ENCODE measurements at regions not wholly inside any gene's neighbourhood (a gene's known extent, or its start where the extent isn't known, plus 50 kb on each side); places are given as distances from the start of the nearest gene placed in this dataset.
A peak's percentile ranks its signal among the peaks of the same experiment; 100 is the strongest.

DNA sequence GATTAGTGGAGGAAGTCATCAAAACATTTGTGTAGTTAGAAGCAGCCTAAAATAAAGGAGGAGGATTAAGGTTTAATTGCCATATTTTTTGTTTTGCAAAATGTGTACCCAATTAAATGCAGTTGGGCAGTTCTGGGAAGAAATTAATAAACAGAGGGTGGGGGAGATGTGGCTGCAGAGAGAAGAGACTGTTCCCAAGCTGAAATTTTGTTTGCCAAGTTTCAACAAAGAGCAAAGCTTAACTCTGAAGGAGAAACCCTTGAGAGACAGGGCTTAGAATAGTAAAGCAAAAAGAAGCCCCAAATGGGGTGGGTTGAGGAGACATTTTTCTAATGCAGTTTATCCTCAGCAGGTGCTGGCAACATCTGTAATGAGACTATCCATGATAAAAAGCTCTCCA is 298.0 kb upstream of the NRP1 start:
- ChIA-PET CTCF (no interaction called here), POLR2A (interaction anchor here (0.6 kb wide), 1 partner anchor 164 kb away, joined by 3 read pairs; no protein-coding TSS in a partner anchor)
- Mint-ChIP-seq H3K27me3 (peaks cover 0 to 27% (median 17%) of the 10 kb centered on the region in 5 donors), H3K4me1 (no peaks in the 10 kb centered on the region), H3K9me3 (no peaks in the 10 kb centered on the region), H3K27ac (no peak overlapping the region), H3K36me3 (no peaks in the 10 kb centered on the region), H3K4me3 (no peak overlapping the region)
- H3K4me3 ChIP-seq (ENCODE audit: low read length) = no peak overlapping the region
- no peaks in the 10 kb centered on the region for H3K27me3 ChIP-seq (ENCODE audit: control insufficient read depth in 2 of 2, insufficient read depth in 2 of 2, low read length in 2 of 2)
- no peak overlapping the region for H3K27ac ChIP-seq (ENCODE audit: low read depth, low read length)
- no peak for ATAC-seq
- DNase-seq = no peak
- no peaks in the 10 kb centered on the region for H3K4me1 ChIP-seq (ENCODE audit: control insufficient read depth in 2 of 2, insufficient read depth in 2 of 2, low read length in 2 of 2)
- H3K9me3 ChIP-seq (ENCODE audit: control insufficient read depth in 2 of 3, low read length in 3 of 3) = no peaks in the 10 kb centered on the region
- intact Hi-C loops (cut with micrococcal nuclease) = no loop called here
- no peaks in the 10 kb centered on the region for H3K36me3 ChIP-seq (ENCODE audit: control insufficient read depth in 2 of 3, insufficient read depth in 3 of 3, low read length in 3 of 3)

DNA sequence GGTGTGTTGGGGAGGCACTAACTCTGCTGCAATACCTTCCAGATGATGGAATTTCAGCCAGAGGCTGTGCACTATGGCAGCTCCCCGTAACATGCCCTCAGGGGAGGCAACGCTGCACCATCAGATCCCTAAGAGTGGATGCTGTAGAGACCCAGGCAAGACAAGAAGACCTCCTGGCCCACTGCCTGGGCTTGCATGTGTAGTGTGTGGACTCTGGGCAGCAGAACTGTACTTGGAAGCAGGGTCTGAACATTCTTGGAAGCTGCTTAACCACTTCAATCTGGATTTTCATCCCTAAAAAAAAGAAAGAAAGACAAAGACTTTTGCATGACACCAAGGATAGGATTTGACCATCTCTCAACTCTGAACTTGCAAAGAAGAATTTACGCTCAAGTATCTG is 297.5 kb upstream of the NRP1 start:
- no peaks in the 10 kb centered on the region for H3K4me1 Mint-ChIP-seq
- CTCF ChIA-PET = no interaction called here

DNA sequence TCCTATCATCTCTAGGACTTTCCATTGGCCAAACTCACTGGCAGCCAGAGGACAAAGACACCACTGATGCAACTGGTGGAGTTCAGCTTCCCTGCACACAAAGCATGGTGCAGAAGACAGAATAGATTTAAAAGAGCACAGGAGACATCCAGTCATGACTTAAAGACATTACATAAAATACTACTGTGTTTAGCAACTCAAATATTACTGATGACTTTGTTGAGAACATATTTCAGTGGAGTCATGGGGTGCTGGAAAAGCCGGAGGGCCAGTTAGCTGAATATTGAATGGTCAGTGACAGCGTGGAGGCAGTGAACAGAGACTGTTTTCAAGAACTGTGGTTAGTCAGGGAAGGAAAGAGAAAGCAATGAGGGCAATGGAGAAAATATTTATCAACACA is 296.3 kb upstream of the NRP1 start:
- ChIA-PET POLR2A (no interaction called here), CTCF (no interaction called here)
- no peak overlapping the region for H3K27ac Mint-ChIP-seq
- intact Hi-C loops (cut with micrococcal nuclease) = no loop called here
- H3K36me3 ChIP-seq (ENCODE audit: control insufficient read depth in 2 of 3, insufficient read depth in 3 of 3, low read length in 3 of 3) = no peaks in the 10 kb centered on the region
- ATAC-seq (no peak), DNase-seq (no peak)
- H3K4me3 Mint-ChIP-seq = no peak overlapping the region
- H3K4me3 ChIP-seq (ENCODE audit: low read length) = no peak overlapping the region
- H3K4me1 ChIP-seq (ENCODE audit: control insufficient read depth in 2 of 2, insufficient read depth in 2 of 2, low read length in 2 of 2) = no peaks in the 10 kb centered on the region
- H3K27ac ChIP-seq (ENCODE audit: low read depth, low read length) = no peak overlapping the region
- peaks cover 0 to 32% (median 17%) of the 10 kb centered on the region in 5 donors for H3K27me3 Mint-ChIP-seq
- H3K36me3 Mint-ChIP-seq = no peaks in the 10 kb centered on the region
- no peaks in the 10 kb centered on the region for H3K9me3 ChIP-seq (ENCODE audit: control insufficient read depth in 2 of 3, low read length in 3 of 3)
- no peaks in the 10 kb centered on the region for H3K4me1 Mint-ChIP-seq
- H3K9me3 Mint-ChIP-seq = no peaks in the 10 kb centered on the region
- no peaks in the 10 kb centered on the region for H3K27me3 ChIP-seq (ENCODE audit: control insufficient read depth in 2 of 2, insufficient read depth in 2 of 2, low read length in 2 of 2)

More for the DNA sequence above, 297.5 kb upstream of the NRP1 start:
- H3K4me3 ChIP-seq (ENCODE audit: low read length) = no peak overlapping the region
- POLR2A ChIA-PET = interaction anchor here (0.6 kb wide), 1 partner anchor 165 kb away, joined by 3 read pairs; no protein-coding TSS in a partner anchor
- H3K27me3 ChIP-seq (ENCODE audit: control insufficient read depth in 2 of 2, insufficient read depth in 2 of 2, low read length in 2 of 2) = no peaks in the 10 kb centered on the region
- H3K36me3 Mint-ChIP-seq = no peaks in the 10 kb centered on the region
- no peak for DNase-seq
- H3K9me3 ChIP-seq (ENCODE audit: control insufficient read depth in 2 of 3, low read length in 3 of 3) = no peaks in the 10 kb centered on the region
- H3K4me1 ChIP-seq (ENCODE audit: control insufficient read depth in 2 of 2, insufficient read depth in 2 of 2, low read length in 2 of 2) = no peaks in the 10 kb centered on the region
- no peaks in the 10 kb centered on the region for H3K9me3 Mint-ChIP-seq
- no peak for ATAC-seq
- peaks cover 0 to 22% (median 15%) of the 10 kb centered on the region in 5 donors for H3K27me3 Mint-ChIP-seq
- intact Hi-C loops (cut with micrococcal nuclease) = no loop called here
- H3K27ac Mint-ChIP-seq = no peak overlapping the region
- H3K36me3 ChIP-seq (ENCODE audit: control insufficient read depth in 2 of 3, insufficient read depth in 3 of 3, low read length in 3 of 3) = no peaks in the 10 kb centered on the region
- H3K4me3 Mint-ChIP-seq = no peak overlapping the region
- H3K27ac ChIP-seq (ENCODE audit: low read depth, low read length) = no peak overlapping the region

DNA sequence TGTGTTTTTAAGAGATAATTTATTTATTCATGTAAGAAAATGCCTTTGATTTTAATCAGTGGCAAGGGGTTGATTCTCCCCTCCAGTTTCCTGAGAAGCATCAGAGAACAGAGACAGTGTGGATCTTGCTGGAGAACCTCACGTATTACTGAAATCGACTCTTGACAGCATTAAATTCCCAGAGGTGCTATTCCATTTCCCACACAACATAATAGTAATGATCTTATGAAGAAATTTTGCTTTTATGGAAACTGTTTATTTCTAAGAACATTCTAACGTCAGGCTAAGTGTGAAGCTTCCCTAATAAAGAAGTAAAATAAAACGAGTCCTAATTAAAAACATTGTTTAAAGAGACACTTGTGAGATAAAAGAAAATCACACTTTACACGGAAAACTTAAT is 293.1 kb upstream of the NRP1 start:
- intact Hi-C loops (cut with micrococcal nuclease) = no loop called here
- POLR2A ChIA-PET = no interaction called here
- Mint-ChIP-seq H3K27me3 (peaks cover 0 to 37% (median 17%) of the 10 kb centered on the region in 5 donors), H3K27ac (no peak overlapping the region), H3K4me3 (no peak overlapping the region), H3K4me1 (no peaks in the 10 kb centered on the region), H3K36me3 (no peaks in the 10 kb centered on the region), H3K9me3 (peaks cover 0 to 3% (median 0%) of the 10 kb centered on the region in 11 donors)
- no peak overlapping the region for H3K4me3 ChIP-seq (ENCODE audit: low read length)
- H3K9me3 ChIP-seq (ENCODE audit: control insufficient read depth in 2 of 3, low read length in 3 of 3) = no peaks in the 10 kb centered on the region
- CTCF ChIA-PET = no interaction called here
- no peaks in the 10 kb centered on the region for H3K27me3 ChIP-seq (ENCODE audit: control insufficient read depth in 2 of 2, insufficient read depth in 2 of 2, low read length in 2 of 2)
- no peak overlapping the region for H3K27ac ChIP-seq (ENCODE audit: low read depth, low read length)
- ATAC-seq (no peak), DNase-seq (no peak)
- no peaks in the 10 kb centered on the region for H3K36me3 ChIP-seq (ENCODE audit: control insufficient read depth in 2 of 3, insufficient read depth in 3 of 3, low read length in 3 of 3)
- H3K4me1 ChIP-seq (ENCODE audit: control insufficient read depth in 2 of 2, insufficient read depth in 2 of 2, low read length in 2 of 2) = no peaks in the 10 kb centered on the region

DNA sequence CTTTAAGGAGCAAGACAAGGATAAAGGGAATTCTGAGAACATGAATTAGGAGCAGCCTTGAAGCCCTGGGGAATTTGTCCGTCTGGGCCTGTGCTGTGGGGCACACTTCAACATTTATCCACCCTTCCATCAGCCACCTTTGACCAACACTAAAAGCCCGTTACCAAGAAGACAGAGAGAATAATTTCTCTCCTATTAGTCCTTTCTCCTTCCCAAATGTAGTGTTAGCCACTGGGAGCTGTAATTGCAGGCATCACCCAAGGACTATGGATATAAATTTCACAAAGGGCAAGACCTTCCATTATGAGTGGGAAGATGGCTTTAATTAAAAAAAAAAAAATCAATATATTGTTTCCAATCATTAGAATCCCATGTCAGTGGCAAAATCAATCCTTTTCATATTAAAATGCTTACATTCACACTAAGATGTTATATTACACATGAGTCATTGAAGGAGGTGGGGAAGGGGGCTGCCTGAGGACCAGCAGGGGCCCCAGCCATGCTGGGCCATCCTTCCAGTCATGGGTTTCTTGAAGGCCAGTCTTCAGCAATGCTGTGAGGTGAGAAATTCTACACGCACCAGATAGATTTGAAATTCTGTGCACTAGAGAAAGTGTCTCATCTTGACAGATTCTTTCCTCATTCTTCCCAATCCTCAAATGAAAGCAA is 292.5 kb upstream of the NRP1 start:
- H3K36me3 ChIP-seq (ENCODE audit: control insufficient read depth in 2 of 3, insufficient read depth in 3 of 3, low read length in 3 of 3) = no peaks in the 10 kb centered on the region
- ATAC-seq = no peak

DNA sequence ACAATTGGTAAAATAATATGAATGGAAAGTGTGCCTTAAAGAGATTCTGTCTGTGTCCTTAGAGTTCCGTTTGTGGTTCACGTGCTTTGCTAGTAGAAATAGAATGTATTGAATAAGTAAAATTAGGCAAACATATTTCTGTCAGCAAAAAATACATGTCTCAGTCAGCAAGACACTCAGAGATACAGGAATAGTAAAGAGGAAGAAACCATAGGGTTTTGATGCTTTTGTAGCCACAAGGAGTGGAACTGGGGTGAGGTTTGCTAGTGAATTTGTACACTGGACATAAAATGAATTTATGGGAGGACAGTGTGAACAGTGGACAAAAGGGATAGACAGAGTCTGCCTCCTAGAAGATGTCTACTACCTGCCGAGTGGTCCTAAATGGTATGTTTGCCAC is 289.2 kb upstream of the NRP1 start:
- H3K4me1 ChIP-seq (ENCODE audit: control insufficient read depth in 2 of 2, insufficient read depth in 2 of 2, low read length in 2 of 2) = no peaks in the 10 kb centered on the region
- ChIA-PET CTCF (no interaction called here), POLR2A (no interaction called here)
- H3K36me3 ChIP-seq (ENCODE audit: control insufficient read depth in 2 of 3, insufficient read depth in 3 of 3, low read length in 3 of 3) = no peaks in the 10 kb centered on the region
- no peak overlapping the region for H3K27ac Mint-ChIP-seq
- intact Hi-C loops (cut with micrococcal nuclease) = no loop called here
- H3K4me1 Mint-ChIP-seq = no peaks in the 10 kb centered on the region
- H3K27me3 ChIP-seq (ENCODE audit: control insufficient read depth in 2 of 2, insufficient read depth in 2 of 2, low read length in 2 of 2) = no peaks in the 10 kb centered on the region
- no peaks in the 10 kb centered on the region for H3K9me3 ChIP-seq (ENCODE audit: control insufficient read depth in 2 of 3, low read length in 3 of 3)
- no peaks in the 10 kb centered on the region for H3K36me3 Mint-ChIP-seq
- H3K4me3 ChIP-seq (ENCODE audit: low read length) = no peak overlapping the region
- H3K4me3 Mint-ChIP-seq = no peak overlapping the region
- ATAC-seq (no peak), DNase-seq (no peak)
- peaks cover 0 to 3% (median 0%) of the 10 kb centered on the region in 11 donors for H3K9me3 Mint-ChIP-seq
- H3K27me3 Mint-ChIP-seq = peaks cover 0 to 17% (median 5%) of the 10 kb centered on the region in 5 donors
- H3K27ac ChIP-seq (ENCODE audit: low read depth, low read length) = no peak overlapping the region

More for the DNA sequence above, 292.5 kb upstream of the NRP1 start:
- Mint-ChIP-seq H3K36me3 (no peaks in the 10 kb centered on the region), H3K27ac (no peak overlapping the region), H3K4me3 (no peak overlapping the region), H3K9me3 (peaks cover 0 to 3% (median 0%) of the 10 kb centered on the region in 11 donors), H3K27me3 (peaks cover 0 to 37% (median 17%) of the 10 kb centered on the region in 5 donors), H3K4me1 (no peaks in the 10 kb centered on the region)
- ChIA-PET CTCF (no interaction called here), POLR2A (no interaction called here)
- Histone ChIP-seq H3K27ac (ENCODE audit: low read depth, low read length) (no peak overlapping the region), H3K9me3 (ENCODE audit: control insufficient read depth in 2 of 3, low read length in 3 of 3) (no peaks in the 10 kb centered on the region), H3K4me1 (ENCODE audit: control insufficient read depth in 2 of 2, insufficient read depth in 2 of 2, low read length in 2 of 2) (no peaks in the 10 kb centered on the region), H3K27me3 (ENCODE audit: control insufficient read depth in 2 of 2, insufficient read depth in 2 of 2, low read length in 2 of 2) (no peaks in the 10 kb centered on the region), H3K4me3 (ENCODE audit: low read length) (no peak overlapping the region)
- intact Hi-C loops (cut with micrococcal nuclease) = no loop called here
- DNase-seq = no peak

DNA sequence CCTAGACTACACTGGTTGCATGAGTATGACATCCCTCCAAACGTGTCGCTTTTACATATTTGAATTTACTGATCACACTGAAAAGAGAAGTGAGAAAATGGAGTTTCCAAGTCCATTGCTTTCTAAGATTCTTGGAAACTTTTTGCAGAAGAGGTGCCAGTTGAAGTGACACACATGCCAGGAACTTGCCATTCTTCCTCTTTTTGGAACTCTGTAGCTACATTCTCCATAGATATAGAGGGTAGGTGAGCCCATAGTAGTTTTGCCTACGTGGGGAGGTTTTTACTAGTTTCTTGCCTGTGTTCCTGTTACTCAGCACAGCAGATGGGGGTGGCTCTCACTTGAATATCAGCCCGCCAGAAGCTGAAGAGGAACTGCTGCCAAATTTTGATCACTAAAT is 286.6 kb upstream of the NRP1 start:
- DNase-seq (no peak), ATAC-seq (peak; percentile 52)
- H3K4me3 ChIP-seq (ENCODE audit: low read length) = no peak overlapping the region
- Mint-ChIP-seq H3K27me3 (peaks cover 0 to 9% (median 4%) of the 10 kb centered on the region in 5 donors), H3K4me3 (no peak overlapping the region), H3K27ac (no peak overlapping the region), H3K9me3 (peaks cover 0 to 3% (median 0%) of the 10 kb centered on the region in 11 donors), H3K4me1 (no peaks in the 10 kb centered on the region), H3K36me3 (no peaks in the 10 kb centered on the region)
- intact Hi-C loops (cut with micrococcal nuclease) = no loop called here
- CTCF ChIA-PET = no interaction called here
- H3K27ac ChIP-seq (ENCODE audit: low read depth, low read length) = no peak overlapping the region
- H3K4me1 ChIP-seq (ENCODE audit: control insufficient read depth in 2 of 2, insufficient read depth in 2 of 2, low read length in 2 of 2) = no peaks in the 10 kb centered on the region
- H3K36me3 ChIP-seq (ENCODE audit: control insufficient read depth in 2 of 3, insufficient read depth in 3 of 3, low read length in 3 of 3) = no peaks in the 10 kb centered on the region
- no peaks in the 10 kb centered on the region for H3K9me3 ChIP-seq (ENCODE audit: control insufficient read depth in 2 of 3, low read length in 3 of 3)
- POLR2A ChIA-PET = no interaction called here
- no peaks in the 10 kb centered on the region for H3K27me3 ChIP-seq (ENCODE audit: control insufficient read depth in 2 of 2, insufficient read depth in 2 of 2, low read length in 2 of 2)

Measured in naive thymus-derived CD4-positive, alpha-beta T cell (primary cell).